ENCODE measurements at regions not wholly inside any gene's neighbourhood (a gene's known extent, or its start where the extent isn't known, plus 50 kb on each side); places are given as distances from the start of the nearest gene placed in this dataset.

GRCh38 chr6:105821027-105821426, 265.1 kb upstream of the PRDM1 start:
- no peaks in the 10 kb centered on the region for H3K27me3 Mint-ChIP-seq (ENCODE audit: unreplicated experiment)
- DNase-seq (ENCODE audit: low spot score): no peak
- no peaks in the 10 kb centered on the region for H3K36me3 Mint-ChIP-seq (ENCODE audit: low read depth, unreplicated experiment)
- H3K27ac Mint-ChIP-seq (ENCODE audit: unreplicated experiment): no peak overlapping the region
- H3K9me3 Mint-ChIP-seq (ENCODE audit: unreplicated experiment): no peaks in the 10 kb centered on the region
- TF ChIP-seq, protein P1, sequence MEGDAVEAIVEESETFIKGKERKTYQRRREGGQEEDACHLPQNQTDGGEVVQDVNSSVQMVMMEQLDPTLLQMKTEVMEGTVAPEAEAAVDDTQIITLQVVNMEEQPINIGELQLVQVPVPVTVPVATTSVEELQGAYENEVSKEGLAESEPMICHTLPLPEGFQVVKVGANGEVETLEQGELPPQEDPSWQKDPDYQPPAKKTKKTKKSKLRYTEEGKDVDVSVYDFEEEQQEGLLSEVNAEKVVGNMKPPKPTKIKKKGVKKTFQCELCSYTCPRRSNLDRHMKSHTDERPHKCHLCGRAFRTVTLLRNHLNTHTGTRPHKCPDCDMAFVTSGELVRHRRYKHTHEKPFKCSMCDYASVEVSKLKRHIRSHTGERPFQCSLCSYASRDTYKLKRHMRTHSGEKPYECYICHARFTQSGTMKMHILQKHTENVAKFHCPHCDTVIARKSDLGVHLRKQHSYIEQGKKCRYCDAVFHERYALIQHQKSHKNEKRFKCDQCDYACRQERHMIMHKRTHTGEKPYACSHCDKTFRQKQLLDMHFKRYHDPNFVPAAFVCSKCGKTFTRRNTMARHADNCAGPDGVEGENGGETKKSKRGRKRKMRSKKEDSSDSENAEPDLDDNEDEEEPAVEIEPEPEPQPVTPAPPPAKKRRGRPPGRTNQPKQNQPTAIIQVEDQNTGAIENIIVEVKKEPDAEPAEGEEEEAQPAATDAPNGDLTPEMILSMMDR (IDR thresholded peaks at IDR 0.05; ENCODE audit: unreplicated experiment): no peak
- H3K4me3 Mint-ChIP-seq (ENCODE audit: unreplicated experiment): no peak overlapping the region
- peaks cover 2% of the 10 kb centered on the region for H3K4me1 Mint-ChIP-seq (ENCODE audit: unreplicated experiment)

- no peak for DNase-seq (ENCODE audit: low spot score)
- Mint-ChIP-seq H3K27ac (ENCODE audit: unreplicated experiment) (no peak overlapping the region), H3K4me1 (ENCODE audit: unreplicated experiment) (peaks cover 2% of the 10 kb centered on the region), H3K27me3 (ENCODE audit: unreplicated experiment) (no peaks in the 10 kb centered on the region), H3K9me3 (ENCODE audit: unreplicated experiment) (no peaks in the 10 kb centered on the region), H3K4me3 (ENCODE audit: unreplicated experiment) (no peak overlapping the region), H3K36me3 (ENCODE audit: low read depth, unreplicated experiment) (no peaks in the 10 kb centered on the region)
- TF ChIP-seq, protein P1 (IDR thresholded peaks at IDR 0.05; ENCODE audit: unreplicated experiment): no peak
These were observed 266.4 kb upstream of the PRDM1 start for GRCh38 chr6:105819745-105820144.

DNA sequence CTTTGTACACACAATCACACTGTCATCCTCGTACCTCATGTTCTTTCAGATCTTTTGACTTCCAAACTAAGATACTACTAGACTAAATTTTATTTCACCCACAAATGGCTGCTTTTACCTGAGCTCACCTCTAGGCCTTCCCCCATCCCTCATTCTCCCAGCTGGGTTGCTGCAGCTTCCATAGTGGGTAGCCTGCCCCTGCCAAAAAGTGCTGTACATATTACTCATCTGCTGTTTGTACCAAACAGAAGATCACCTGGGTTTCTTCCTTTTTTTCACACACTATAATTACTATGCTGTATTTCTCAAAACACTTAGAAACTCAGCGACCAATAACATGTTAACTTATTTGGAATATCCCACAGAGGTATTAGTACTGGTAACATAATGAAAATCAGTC, 267.6 kb upstream of the PRDM1 start:
- Mint-ChIP-seq H3K4me3 (ENCODE audit: unreplicated experiment) (no peak overlapping the region), H3K27ac (ENCODE audit: unreplicated experiment) (no peak overlapping the region), H3K9me3 (ENCODE audit: unreplicated experiment) (no peaks in the 10 kb centered on the region), H3K36me3 (ENCODE audit: low read depth, unreplicated experiment) (no peaks in the 10 kb centered on the region), H3K4me1 (ENCODE audit: unreplicated experiment) (peaks cover 2% of the 10 kb centered on the region), H3K27me3 (ENCODE audit: unreplicated experiment) (peaks cover 1% of the 10 kb centered on the region)
- DNase-seq (ENCODE audit: low spot score): no peak
- TF ChIP-seq, protein P1 (IDR thresholded peaks at IDR 0.05; ENCODE audit: unreplicated experiment): no peak

DNA sequence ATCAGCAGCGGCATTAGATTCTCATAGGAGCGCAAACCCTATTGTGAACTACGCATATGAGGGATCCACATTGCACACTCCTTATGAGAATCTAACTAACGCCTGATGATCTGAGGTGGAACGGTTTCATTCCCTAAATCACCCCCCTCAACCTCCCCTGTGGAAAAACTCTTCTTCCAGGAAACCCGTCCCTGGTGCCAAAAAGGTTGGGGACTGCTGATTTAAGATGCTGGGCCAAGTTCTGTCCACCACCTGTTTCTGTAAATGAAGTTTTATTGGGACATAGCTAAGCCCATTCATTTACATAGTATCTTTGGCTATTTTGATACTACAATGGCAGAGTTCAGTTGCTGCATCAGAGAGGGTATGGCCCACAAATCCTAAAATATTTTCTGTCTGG, 268.2 kb upstream of the PRDM1 start:
- H3K27me3 Mint-ChIP-seq (ENCODE audit: unreplicated experiment): peaks cover 1% of the 10 kb centered on the region
- no peak overlapping the region for H3K4me3 Mint-ChIP-seq (ENCODE audit: unreplicated experiment)
- H3K36me3 Mint-ChIP-seq (ENCODE audit: low read depth, unreplicated experiment): no peaks in the 10 kb centered on the region
- TF ChIP-seq, protein P1 (IDR thresholded peaks at IDR 0.05; ENCODE audit: unreplicated experiment): no peak
- no peaks in the 10 kb centered on the region for H3K9me3 Mint-ChIP-seq (ENCODE audit: unreplicated experiment)
- no peak for DNase-seq (ENCODE audit: low spot score)
- H3K4me1 Mint-ChIP-seq (ENCODE audit: unreplicated experiment): peaks cover 2% of the 10 kb centered on the region
- H3K27ac Mint-ChIP-seq (ENCODE audit: unreplicated experiment): no peak overlapping the region

DNA sequence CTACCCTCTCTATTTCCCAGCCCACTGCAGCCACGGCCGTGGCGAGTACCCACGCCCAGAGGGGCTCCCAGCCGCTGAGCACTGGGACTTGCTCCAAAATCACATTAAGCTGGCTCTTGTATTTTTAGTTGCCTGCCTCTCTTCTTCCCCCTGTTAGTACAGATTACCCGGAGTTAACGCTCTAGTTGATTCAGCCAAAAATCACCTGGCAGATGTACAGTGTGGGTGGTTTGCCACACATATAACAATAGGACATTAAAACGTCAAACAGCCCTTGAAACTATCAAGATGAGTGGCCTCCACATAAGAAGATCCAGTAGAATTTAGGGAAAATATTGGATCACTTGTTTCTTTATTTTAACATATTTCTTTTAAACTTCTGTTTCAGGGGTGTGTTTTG, 268.8 kb upstream of the PRDM1 start:
- no peak for DNase-seq (ENCODE audit: low spot score)
- Mint-ChIP-seq H3K27ac (ENCODE audit: unreplicated experiment) (no peak overlapping the region), H3K9me3 (ENCODE audit: unreplicated experiment) (no peaks in the 10 kb centered on the region), H3K36me3 (ENCODE audit: low read depth, unreplicated experiment) (no peaks in the 10 kb centered on the region), H3K4me1 (ENCODE audit: unreplicated experiment) (peaks cover 2% of the 10 kb centered on the region), H3K27me3 (ENCODE audit: unreplicated experiment) (peaks cover 1% of the 10 kb centered on the region), H3K4me3 (ENCODE audit: unreplicated experiment) (no peak overlapping the region)
- TF ChIP-seq, protein P1 (IDR thresholded peaks at IDR 0.05; ENCODE audit: unreplicated experiment): no peak
